ENCODE measurements at regions not wholly inside any gene's neighbourhood (a gene's known extent, or its start where the extent isn't known, plus 50 kb on each side); places are given as distances from the start of the nearest gene placed in this dataset.
"Not testable (repeated sequence)": the region's sequence is repeated elsewhere in the genome, so short reads cannot be mapped to it uniquely, and the experiment has no call there.

- 48 to 65% methylated on average over 1 of the region's 2 CpGs for WGBS, 2 donors
- H3K36me3 ChIP-seq (ENCODE audit: control insufficient read depth in 4 of 4, insufficient read depth in 4 of 4, low read length in 4 of 4); H3K9me3 ChIP-seq (ENCODE audit: control insufficient read depth in 4 of 4, insufficient read depth in 3 of 4, low read length in 3 of 4); H3K27ac ChIP-seq (ENCODE audit: low read depth in 1 of 2, low read length in 1 of 2); H3K9ac ChIP-seq (ENCODE audit: insufficient read depth in 1 of 2, low read length in 2 of 2); ATAC-seq (ENCODE audit: insufficient read depth, low FRiP score); H3K4me3 ChIP-seq; DNase-seq; H3K4me1 ChIP-seq (ENCODE audit: control insufficient read depth in 5 of 5, insufficient read depth in 5 of 5, low read length in 5 of 5): not testable (repeated sequence)
- H3K27me3 ChIP-seq (ENCODE audit: control insufficient read depth in 3 of 3, insufficient read depth in 3 of 3, low read length in 2 of 3): peaks cover 0 to 16% (median 2%) of the 10 kb centered on the region in 3 donors
Observed at GRCh38 chr9:62839168-62839567, 1649.3 kb downstream of the SPATA31A7 start.

GRCh38 chr9:62843145-62843544 lies 1653.3 kb downstream of the SPATA31A7 start:
- WGBS, 2 donors: 55 to 75% methylated on average over 9 of the region's 9 CpGs
- not testable (repeated sequence) for ATAC-seq (ENCODE audit: insufficient read depth, low FRiP score); H3K36me3 ChIP-seq (ENCODE audit: control insufficient read depth in 4 of 4, insufficient read depth in 4 of 4, low read length in 4 of 4); H3K4me1 ChIP-seq (ENCODE audit: control insufficient read depth in 5 of 5, insufficient read depth in 5 of 5, low read length in 5 of 5); H3K4me3 ChIP-seq; H3K9ac ChIP-seq (ENCODE audit: insufficient read depth in 1 of 2, low read length in 2 of 2); DNase-seq; H3K9me3 ChIP-seq (ENCODE audit: control insufficient read depth in 4 of 4, insufficient read depth in 3 of 4, low read length in 3 of 4); H3K27me3 ChIP-seq (ENCODE audit: control insufficient read depth in 3 of 3, insufficient read depth in 3 of 3, low read length in 2 of 3); H3K27ac ChIP-seq (ENCODE audit: low read depth in 1 of 2, low read length in 1 of 2)

- not testable (repeated sequence) for DNase-seq; H3K36me3 ChIP-seq (ENCODE audit: control insufficient read depth in 4 of 4, insufficient read depth in 4 of 4, low read length in 4 of 4); H3K9ac ChIP-seq (ENCODE audit: insufficient read depth in 1 of 2, low read length in 2 of 2); H3K9me3 ChIP-seq (ENCODE audit: control insufficient read depth in 4 of 4, insufficient read depth in 3 of 4, low read length in 3 of 4); H3K4me1 ChIP-seq (ENCODE audit: control insufficient read depth in 5 of 5, insufficient read depth in 5 of 5, low read length in 5 of 5); H3K4me3 ChIP-seq; ATAC-seq (ENCODE audit: insufficient read depth, low FRiP score); H3K27ac ChIP-seq (ENCODE audit: low read depth in 1 of 2, low read length in 1 of 2)
- 61 to 75% methylated on average over 12 to 13 of the region's 15 CpGs for WGBS, 2 donors
- H3K27me3 ChIP-seq (ENCODE audit: control insufficient read depth in 3 of 3, insufficient read depth in 3 of 3, low read length in 2 of 3): peaks cover 0 to 10% (median 0%) of the 10 kb centered on the region in 3 donors
Observed at GRCh38 chr9:62843706-62844290, 1654.0 kb downstream of the SPATA31A7 start.

- H3K9me3 ChIP-seq (ENCODE audit: control insufficient read depth in 4 of 4, insufficient read depth in 3 of 4, low read length in 3 of 4); DNase-seq; H3K4me1 ChIP-seq (ENCODE audit: control insufficient read depth in 5 of 5, insufficient read depth in 5 of 5, low read length in 5 of 5); ATAC-seq (ENCODE audit: insufficient read depth, low FRiP score); H3K36me3 ChIP-seq (ENCODE audit: control insufficient read depth in 4 of 4, insufficient read depth in 4 of 4, low read length in 4 of 4); H3K4me3 ChIP-seq; H3K9ac ChIP-seq (ENCODE audit: insufficient read depth in 1 of 2, low read length in 2 of 2); H3K27ac ChIP-seq (ENCODE audit: low read depth in 1 of 2, low read length in 1 of 2): not testable (repeated sequence)
- H3K27me3 ChIP-seq (ENCODE audit: control insufficient read depth in 3 of 3, insufficient read depth in 3 of 3, low read length in 2 of 3): peaks cover 0 to 12% (median 0%) of the 10 kb centered on the region in 3 donors
- 51 to 64% methylated on average over 20 to 26 of the region's 27 CpGs for WGBS, 2 donors
Observed at GRCh38 chr9:62844681-62845185, 1654.9 kb downstream of the SPATA31A7 start.

DNA sequence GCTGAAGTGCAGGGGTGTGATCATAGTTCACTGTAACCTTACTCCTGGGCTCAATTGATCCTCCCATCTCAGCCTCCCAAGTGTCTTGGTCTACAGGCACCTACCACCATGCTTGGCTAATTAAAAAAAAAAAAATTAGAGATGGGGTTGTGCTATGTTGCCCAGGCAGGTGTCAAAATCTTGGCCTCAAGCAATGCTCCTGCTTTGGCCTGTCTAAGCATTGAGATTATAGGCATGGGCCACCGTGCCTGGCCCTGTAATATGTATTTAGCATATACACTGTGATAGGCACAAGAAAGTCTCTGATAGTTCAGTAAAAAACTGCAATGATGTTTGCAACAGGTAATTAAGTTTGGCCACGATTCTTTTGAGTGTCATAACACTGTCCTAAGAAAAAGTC lies 1658.4 kb downstream of the SPATA31A7 start:
- H3K27me3 ChIP-seq (ENCODE audit: control insufficient read depth in 3 of 3, insufficient read depth in 3 of 3, low read length in 2 of 3): peaks cover 0 to 18% (median 2%) of the 10 kb centered on the region in 3 donors
- not testable (repeated sequence) for H3K9ac ChIP-seq (ENCODE audit: insufficient read depth in 1 of 2, low read length in 2 of 2); H3K36me3 ChIP-seq (ENCODE audit: control insufficient read depth in 4 of 4, insufficient read depth in 4 of 4, low read length in 4 of 4); H3K27ac ChIP-seq (ENCODE audit: low read depth in 1 of 2, low read length in 1 of 2); ATAC-seq (ENCODE audit: insufficient read depth, low FRiP score); DNase-seq; H3K4me3 ChIP-seq; H3K4me1 ChIP-seq (ENCODE audit: control insufficient read depth in 5 of 5, insufficient read depth in 5 of 5, low read length in 5 of 5); H3K9me3 ChIP-seq (ENCODE audit: control insufficient read depth in 4 of 4, insufficient read depth in 3 of 4, low read length in 3 of 4)
- 40 to 72% methylated on average over 1 of the region's 2 CpGs for WGBS, 2 donors

GRCh38 chr9:62849991-62850390 lies 1660.2 kb downstream of the SPATA31A7 start:
- not testable (repeated sequence) for H3K27ac ChIP-seq (ENCODE audit: low read depth in 1 of 2, low read length in 1 of 2); H3K36me3 ChIP-seq (ENCODE audit: control insufficient read depth in 4 of 4, insufficient read depth in 4 of 4, low read length in 4 of 4); DNase-seq; H3K9ac ChIP-seq (ENCODE audit: insufficient read depth in 1 of 2, low read length in 2 of 2); ATAC-seq (ENCODE audit: insufficient read depth, low FRiP score); H3K4me1 ChIP-seq (ENCODE audit: control insufficient read depth in 5 of 5, insufficient read depth in 5 of 5, low read length in 5 of 5); H3K4me3 ChIP-seq; H3K9me3 ChIP-seq (ENCODE audit: control insufficient read depth in 4 of 4, insufficient read depth in 3 of 4, low read length in 3 of 4)
- WGBS, 2 donors: 82 to 89% methylated on average over 17 of the region's 17 CpGs
- H3K27me3 ChIP-seq (ENCODE audit: control insufficient read depth in 3 of 3, insufficient read depth in 3 of 3, low read length in 2 of 3): peaks cover 0 to 17% (median 2%) of the 10 kb centered on the region in 3 donors

- ATAC-seq (ENCODE audit: insufficient read depth, low FRiP score); DNase-seq; H3K4me1 ChIP-seq (ENCODE audit: control insufficient read depth in 5 of 5, insufficient read depth in 5 of 5, low read length in 5 of 5); H3K4me3 ChIP-seq; H3K9ac ChIP-seq (ENCODE audit: insufficient read depth in 1 of 2, low read length in 2 of 2); H3K27ac ChIP-seq (ENCODE audit: low read depth in 1 of 2, low read length in 1 of 2); H3K9me3 ChIP-seq (ENCODE audit: control insufficient read depth in 4 of 4, insufficient read depth in 3 of 4, low read length in 3 of 4); H3K27me3 ChIP-seq (ENCODE audit: control insufficient read depth in 3 of 3, insufficient read depth in 3 of 3, low read length in 2 of 3); H3K36me3 ChIP-seq (ENCODE audit: control insufficient read depth in 4 of 4, insufficient read depth in 4 of 4, low read length in 4 of 4): not testable (repeated sequence)
- 78 to 92% methylated on average over 10 of the region's 12 CpGs for WGBS, 2 donors
Observed at GRCh38 chr9:62857280-62857679, 1667.4 kb downstream of the SPATA31A7 start.

DNA sequence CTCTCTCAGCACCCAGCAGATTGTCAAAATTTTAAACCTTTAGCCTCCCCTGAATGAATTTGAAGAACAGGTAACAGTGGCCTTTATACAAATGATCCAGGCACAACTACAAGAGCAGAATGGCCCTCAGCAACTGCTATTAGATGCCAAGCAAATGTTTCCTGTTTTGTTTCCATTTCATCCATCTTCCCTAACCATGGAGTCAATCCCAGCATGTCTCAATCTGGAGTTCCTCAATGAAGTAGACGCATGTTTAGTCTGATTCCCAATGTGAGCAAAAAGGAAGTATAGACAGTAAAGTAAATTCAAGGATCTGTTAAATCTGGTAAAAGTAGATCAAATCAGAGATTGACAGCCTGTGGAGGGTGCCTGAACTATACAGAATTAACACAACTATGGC lies 1668.4 kb downstream of the SPATA31A7 start:
- DNase-seq: not testable (repeated sequence)
- WGBS, 2 donors: 60 to 72% methylated on average over 1 of the region's 1 CpG

More for the DNA sequence above, 1668.4 kb downstream of the SPATA31A7 start:
- H3K4me1 ChIP-seq (ENCODE audit: control insufficient read depth in 5 of 5, insufficient read depth in 5 of 5, low read length in 5 of 5); H3K9ac ChIP-seq (ENCODE audit: insufficient read depth in 1 of 2, low read length in 2 of 2); H3K4me3 ChIP-seq; H3K9me3 ChIP-seq (ENCODE audit: control insufficient read depth in 4 of 4, insufficient read depth in 3 of 4, low read length in 3 of 4); ATAC-seq (ENCODE audit: insufficient read depth, low FRiP score); H3K36me3 ChIP-seq (ENCODE audit: control insufficient read depth in 4 of 4, insufficient read depth in 4 of 4, low read length in 4 of 4); H3K27ac ChIP-seq (ENCODE audit: low read depth in 1 of 2, low read length in 1 of 2); H3K27me3 ChIP-seq (ENCODE audit: control insufficient read depth in 3 of 3, insufficient read depth in 3 of 3, low read length in 2 of 3): not testable (repeated sequence)
